A673 (cell line): ENCODE measurements at regions not wholly inside any gene's neighbourhood (a gene's known extent, or its start where the extent isn't known, plus 50 kb on each side); places are given as distances from the start of the nearest gene placed in this dataset.

ENCODE experiments used
- BruUV-seq: library from RNA; stranded (reverse); fragments of 400-500 nt; replicated peaks from 2 replicates; lab custom pipeline; 2021; lab: Mats Ljungman, UMichigan
- CTCF ChIA-PET: fragments of 300-600 bp; sonication (Branson Sonifier 250); formaldehyde crosslinking; loops from one replicate; lab custom pipeline; 2022; ENCODE audit warnings: antibody characterized with exemption; lab: Charles Lee
- POLR2A ChIA-PET: fragments of 300-600 bp; sonication (Branson Sonifier 250); formaldehyde crosslinking; loops from one replicate; lab custom pipeline; 2022; ENCODE audit warnings: antibody characterized with exemption; ENCODE audit not compliant: low non-redundant PET; lab: Charles Lee
- DNase-seq: peaks from one replicate; pipeline ENCODE4 v3.0.0-alpha.2; 2015; ENCODE audit warnings: low spot score
- H3K27ac ChIP-seq: fragments of 200-600 bp; sonication (generic); 2 replicates; pipeline ENCODE4 v1.5.1; 2016; ENCODE audit warnings: mixed run types, low read depth, mild to moderate bottlenecking, mixed read lengths, antibody characterized with exemption, low read length; ENCODE audit not compliant: poor library complexity, severe bottlenecking
- H3K27me3 ChIP-seq: fragments of 200-600 bp; sonication (generic); replicated peaks from 2 replicates; pipeline ENCODE4 v1.6.1; 2017; ENCODE audit warnings: mixed run types, low read depth, mild to moderate bottlenecking, mixed read lengths, antibody characterized with exemption, low read length; ENCODE audit not compliant: insufficient read depth, poor library complexity
- H3K36me3 ChIP-seq: fragments of 200-600 bp; sonication (generic); 2 replicates; pipeline ENCODE4 v1.6.1; 2016; ENCODE audit warnings: mixed run types, mild to moderate bottlenecking, mixed read lengths, antibody characterized with exemption, low read length; ENCODE audit not compliant: insufficient read depth, poor library complexity, severe bottlenecking
- H3K4me1 ChIP-seq: fragments of 200-600 bp; sonication (generic); 2 replicates; pipeline ENCODE4 v1.6.1; 2017; ENCODE audit warnings: mixed run types, mild to moderate bottlenecking, mixed read lengths, antibody characterized with exemption, low read length; ENCODE audit not compliant: insufficient read depth, poor library complexity, severe bottlenecking
- H3K4me3 ChIP-seq: fragments of 200-600 bp; sonication (generic); 2 replicates; pipeline ENCODE4 v1.5.1; 2016; ENCODE audit warnings: low read depth, mixed run types, mild to moderate bottlenecking, mixed read lengths, low read length; ENCODE audit not compliant: poor library complexity, severe bottlenecking
- H3K9me3 ChIP-seq: fragments of 200-600 bp; sonication (generic); 2 replicates; pipeline ENCODE4 v1.6.1; 2016; ENCODE audit warnings: mixed run types, low read depth, mild to moderate bottlenecking, mixed read lengths, antibody characterized with exemption, low read length; ENCODE audit not compliant: poor library complexity, severe bottlenecking
- CTCF ChIP-seq: fragments of 300-800, 200-600 bp; sonication (generic); conservative IDR thresholded peaks from 2 replicates; pipeline ENCODE4 v1.5.1; 2017; ENCODE audit warnings: low read depth, mild to moderate bottlenecking, antibody characterized with exemption, low read length, moderate library complexity, mixed read lengths
- EZH2 ChIP-seq: fragments of 200-600 bp; sonication (generic); IDR thresholded peaks from 2 replicates; pipeline ENCODE4 v1.6.1; 2017; ENCODE audit warnings: borderline replicate concordance, low read depth, mild to moderate bottlenecking, mixed read lengths, antibody characterized with exemption, low read length; ENCODE audit not compliant: poor library complexity, severe bottlenecking
- intact Hi-C: fragments of 100-400 bp; cut with micrococcal nuclease; formaldehyde crosslinking; loops from one replicate; pipeline ENCODE4 v1.10.0; 2022; ENCODE audit not compliant: unreplicated experiment

GRCh38 chr1:203934651-203935050, 73.3 kb downstream of the SNRPE start:
- no TSS peak for BruUV-seq
- CTCF ChIA-PET, result no interaction called here
- intact Hi-C loops, result no loop called here
- H3K4me1 ChIP-seq, result no peaks in the 10 kb centered on the region
- no peak overlapping the region for H3K4me3 ChIP-seq
- POLR2A ChIA-PET, result no interaction called here
- TF ChIP-seq EZH2 (no peak), CTCF (no peak)
- H3K36me3 ChIP-seq, result no peaks in the 10 kb centered on the region
- no peak for DNase-seq
- no peaks in the 10 kb centered on the region for H3K27me3 ChIP-seq
- no peak overlapping the region for H3K27ac ChIP-seq
- H3K9me3 ChIP-seq, result no peaks in the 10 kb centered on the region

GRCh38 chr1:203935321-203935720, 73.9 kb downstream of the SNRPE start:
- POLR2A ChIA-PET, result no interaction called here
- Histone ChIP-seq H3K9me3 (no peaks in the 10 kb centered on the region), H3K4me1 (no peaks in the 10 kb centered on the region), H3K4me3 (no peak overlapping the region), H3K36me3 (no peaks in the 10 kb centered on the region), H3K27me3 (no peaks in the 10 kb centered on the region), H3K27ac (no peak overlapping the region)
- CTCF ChIA-PET, result no interaction called here
- intact Hi-C loops, result no loop called here
- BruUV-seq, result no TSS peak
- TF ChIP-seq CTCF (no peak), EZH2 (no peak)
- DNase-seq, result no peak

- ChIA-PET POLR2A (no interaction called here), CTCF (interaction anchor here (0.5 kb wide), 1 partner anchor 448 kb away, joined by 3 read pairs; no protein-coding TSS in a partner anchor)
- no peak for DNase-seq
- TF ChIP-seq EZH2, result no peak
- no peak for TF ChIP-seq CTCF
- intact Hi-C loops, result no loop called here
- H3K9me3 ChIP-seq, result no peaks in the 10 kb centered on the region
- H3K27me3 ChIP-seq, result no peaks in the 10 kb centered on the region
- H3K4me1 ChIP-seq, result no peaks in the 10 kb centered on the region
- no peak overlapping the region for H3K4me3 ChIP-seq
- BruUV-seq, result no TSS peak
- H3K36me3 ChIP-seq, result no peaks in the 10 kb centered on the region
- H3K27ac ChIP-seq, result no peak overlapping the region
These were observed 76.4 kb downstream of the SNRPE start for GRCh38 chr1:203937678-203938330.
